GM12873 (cell line): ENCODE measurements at regions not wholly inside any gene's neighbourhood (a gene's known extent, or its start where the extent isn't known, plus 50 kb on each side); places are given as distances from the start of the nearest gene placed in this dataset.
A peak's percentile ranks its signal among the peaks of the same experiment; 100 is the strongest.

Experiments used
- TF ChIP-seq, protein P1 (sequence below): IDR thresholded peaks from 2 replicates; pipeline ENCODE4 v1.5.1; 2012; ENCODE audit warnings: low read depth, mild to moderate bottlenecking, moderate library complexity, low read length, control low read depth; ENCODE audit not compliant: insufficient read depth; ENCODE audit errors: missing control alignments

GRCh38 chr1:22271847-22272801, 129.2 kb upstream of the WNT4 start:
- TF ChIP-seq, protein P1, sequence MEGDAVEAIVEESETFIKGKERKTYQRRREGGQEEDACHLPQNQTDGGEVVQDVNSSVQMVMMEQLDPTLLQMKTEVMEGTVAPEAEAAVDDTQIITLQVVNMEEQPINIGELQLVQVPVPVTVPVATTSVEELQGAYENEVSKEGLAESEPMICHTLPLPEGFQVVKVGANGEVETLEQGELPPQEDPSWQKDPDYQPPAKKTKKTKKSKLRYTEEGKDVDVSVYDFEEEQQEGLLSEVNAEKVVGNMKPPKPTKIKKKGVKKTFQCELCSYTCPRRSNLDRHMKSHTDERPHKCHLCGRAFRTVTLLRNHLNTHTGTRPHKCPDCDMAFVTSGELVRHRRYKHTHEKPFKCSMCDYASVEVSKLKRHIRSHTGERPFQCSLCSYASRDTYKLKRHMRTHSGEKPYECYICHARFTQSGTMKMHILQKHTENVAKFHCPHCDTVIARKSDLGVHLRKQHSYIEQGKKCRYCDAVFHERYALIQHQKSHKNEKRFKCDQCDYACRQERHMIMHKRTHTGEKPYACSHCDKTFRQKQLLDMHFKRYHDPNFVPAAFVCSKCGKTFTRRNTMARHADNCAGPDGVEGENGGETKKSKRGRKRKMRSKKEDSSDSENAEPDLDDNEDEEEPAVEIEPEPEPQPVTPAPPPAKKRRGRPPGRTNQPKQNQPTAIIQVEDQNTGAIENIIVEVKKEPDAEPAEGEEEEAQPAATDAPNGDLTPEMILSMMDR, result no peak

GRCh38 chr1:22273686-22274681, 131.1 kb upstream of the WNT4 start:
- TF ChIP-seq, protein P1, result no peak

- TF ChIP-seq, protein P1, result peak; percentile 8
Measured at GRCh38 chr1:22275167-22275566, 132.3 kb upstream of the WNT4 start.

GRCh38 chr1:22275626-22276395, 132.9 kb upstream of the WNT4 start:
- TF ChIP-seq, protein P1, result peak; percentile 96

DNA sequence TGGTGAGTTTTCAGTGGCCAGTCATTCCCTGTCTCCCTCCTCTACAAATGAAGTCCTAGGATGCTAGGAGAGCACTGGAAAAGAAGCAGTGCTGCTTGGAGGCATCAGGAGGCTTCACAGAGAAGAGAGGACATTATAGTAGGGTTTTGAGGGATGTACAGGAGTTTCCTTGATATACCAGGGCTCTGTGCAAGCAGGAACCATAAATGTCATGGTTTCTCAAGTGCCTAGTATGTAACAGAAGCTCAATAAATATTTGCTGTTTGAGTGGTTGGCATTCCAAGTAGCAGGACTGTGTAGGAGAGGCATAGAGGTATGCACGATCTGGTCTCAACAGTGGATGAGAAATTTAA, 133.5 kb upstream of the WNT4 start:
- TF ChIP-seq, protein P1, result no peak

DNA sequence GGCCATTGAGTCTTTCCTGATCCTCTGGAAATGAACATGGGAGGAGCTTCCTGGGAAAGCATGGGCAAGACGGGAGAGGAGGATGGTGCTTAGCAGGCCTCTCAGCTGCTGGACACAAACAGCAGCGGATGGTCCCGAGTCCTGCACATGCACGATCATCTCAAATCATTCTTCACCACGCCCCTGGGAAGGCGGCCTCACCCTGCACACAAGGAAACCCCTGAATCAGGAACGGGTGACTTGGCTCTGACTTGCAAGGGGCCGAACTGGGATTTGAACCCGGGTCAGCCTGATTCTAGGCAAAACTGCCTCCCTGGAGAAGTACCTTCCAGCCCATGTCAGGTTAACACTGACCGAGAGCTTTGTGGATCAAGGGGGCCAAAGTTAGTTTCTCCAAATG, 134.8 kb upstream of the WNT4 start:
- TF ChIP-seq, protein P1, result no peak
